Stimulated activated CD4-positive, alpha-beta T cell treated with anti-CD3 and anti-CD28 coated beads, Interleukin-1b, Interleukin-23, amount 100 ng/mL, for 48 hours (primary cell): ENCODE measurements at regions not wholly inside any gene's neighbourhood (a gene's known extent, or its start where the extent isn't known, plus 50 kb on each side); places are given as distances from the start of the nearest gene placed in this dataset.

Experiments
- DNase-seq: peaks from one replicate; pipeline ENCODE4 v3.0.0-alpha.2; 2020

- DNase-seq, result no peak
Observed at GRCh38 chr12:59839514-59839913, 243.7 kb downstream of the SLC16A7 start.

GRCh38 chr12:59843260-59843843 is 247.5 kb downstream of the SLC16A7 start:
- DNase-seq, result no peak

- DNase-seq, result no peak
Observed at GRCh38 chr12:59844750-59845149, 248.9 kb downstream of the SLC16A7 start.

GRCh38 chr12:59845293-59845692 is 249.5 kb downstream of the SLC16A7 start:
- DNase-seq, result no peak

GRCh38 chr12:59847127-59847526 is 251.3 kb downstream of the SLC16A7 start:
- no peak for DNase-seq

- DNase-seq, result no peak
Observed at GRCh38 chr12:59850268-59850667, 254.4 kb downstream of the SLC16A7 start.

- DNase-seq, result no peak
Observed at GRCh38 chr12:59858508-59859170, 262.8 kb downstream of the SLC16A7 start.

GRCh38 chr12:59859171-59859510 is 263.3 kb downstream of the SLC16A7 start:
- DNase-seq, result no peak

GRCh38 chr12:59861635-59862034 is 265.8 kb downstream of the SLC16A7 start:
- DNase-seq, result no peak

GRCh38 chr12:59867055-59867454 is 271.2 kb downstream of the SLC16A7 start:
- DNase-seq, result no peak

GRCh38 chr12:59867689-59868088 is 271.9 kb downstream of the SLC16A7 start:
- no peak for DNase-seq

- no peak for DNase-seq
Observed at GRCh38 chr12:59871779-59872178, 275.9 kb downstream of the SLC16A7 start.

GRCh38 chr12:59873136-59873535 is 277.3 kb downstream of the SLC16A7 start:
- DNase-seq, result no peak

GRCh38 chr12:59874781-59875180 is 279.0 kb downstream of the SLC16A7 start:
- DNase-seq, result no peak

- DNase-seq, result no peak
Observed at GRCh38 chr12:59886131-59886733, 290.4 kb downstream of the SLC16A7 start.

- no peak for DNase-seq
Observed at GRCh38 chr12:59887178-59887577, 291.3 kb downstream of the SLC16A7 start.

GRCh38 chr12:59890896-59891579 is 295.2 kb downstream of the SLC16A7 start:
- no peak for DNase-seq

GRCh38 chr12:59895166-59895775 is 299.4 kb downstream of the SLC16A7 start:
- no peak for DNase-seq

- DNase-seq, result no peak
Observed at GRCh38 chr12:59904874-59905521, 309.2 kb downstream of the SLC16A7 start.

GRCh38 chr12:59911516-59911915 is 315.7 kb downstream of the SLC16A7 start:
- no peak for DNase-seq

- DNase-seq, result no peak
Observed at GRCh38 chr12:59916988-59917387, 321.2 kb downstream of the SLC16A7 start.

GRCh38 chr12:59927032-59927431 is 331.2 kb downstream of the SLC16A7 start:
- DNase-seq, result no peak

- no peak for DNase-seq
Observed at GRCh38 chr12:59928416-59928815, 332.6 kb downstream of the SLC16A7 start.
